ENCODE measurements at regions not wholly inside any gene's neighbourhood (a gene's known extent, or its start where the extent isn't known, plus 50 kb on each side); places are given as distances from the start of the nearest gene placed in this dataset.

- H3K27ac Mint-ChIP-seq: peak overlapping the region; percentile 8
- peaks cover 3% of the 10 kb centered on the region for H3K9me3 Mint-ChIP-seq
- no peaks in the 10 kb centered on the region for H3K36me3 Mint-ChIP-seq
- no peaks in the 10 kb centered on the region for H3K27me3 Mint-ChIP-seq
- H3K4me3 Mint-ChIP-seq: no peak overlapping the region
- peaks cover 5% of the 10 kb centered on the region for H3K4me1 Mint-ChIP-seq
- ATAC-seq: no peak
These were observed 88.4 kb upstream of the CLNK start for GRCh38 chr4:10773010-10773409.

- Mint-ChIP-seq H3K4me1 (no peaks in the 10 kb centered on the region), H3K27me3 (no peaks in the 10 kb centered on the region), H3K36me3 (peaks cover 9% of the 10 kb centered on the region), H3K4me3 (no peak overlapping the region), H3K9me3 (peaks cover 11% of the 10 kb centered on the region), H3K27ac (no peak overlapping the region)
- no peak for ATAC-seq
These were observed 80.8 kb upstream of the CLNK start for GRCh38 chr4:10765386-10765785.

- H3K36me3 Mint-ChIP-seq: peaks cover 9% of the 10 kb centered on the region
- no peak for ATAC-seq
These were observed 78.0 kb upstream of the CLNK start for GRCh38 chr4:10762561-10762960.

GRCh38 chr4:10761903-10762302 is 77.3 kb upstream of the CLNK start:
- ATAC-seq: no peak

More at GRCh38 chr4:10762561-10762960, 78.0 kb upstream of the CLNK start:
- no peak overlapping the region for H3K4me3 Mint-ChIP-seq
- no peaks in the 10 kb centered on the region for H3K27me3 Mint-ChIP-seq
- peaks cover 11% of the 10 kb centered on the region for H3K9me3 Mint-ChIP-seq
- H3K4me1 Mint-ChIP-seq: no peaks in the 10 kb centered on the region
- H3K27ac Mint-ChIP-seq: no peak overlapping the region

GRCh38 chr4:10760086-10760485 is 75.5 kb upstream of the CLNK start:
- no peak overlapping the region for H3K4me3 Mint-ChIP-seq
- ATAC-seq: no peak
- H3K9me3 Mint-ChIP-seq: peaks cover 9% of the 10 kb centered on the region
- H3K36me3 Mint-ChIP-seq: peaks cover 9% of the 10 kb centered on the region
- H3K27ac Mint-ChIP-seq: no peak overlapping the region
- H3K27me3 Mint-ChIP-seq: no peaks in the 10 kb centered on the region
- H3K4me1 Mint-ChIP-seq: peaks cover 12% of the 10 kb centered on the region

More at GRCh38 chr4:10761903-10762302, 77.3 kb upstream of the CLNK start:
- Mint-ChIP-seq H3K27me3 (no peaks in the 10 kb centered on the region), H3K27ac (no peak overlapping the region), H3K9me3 (peaks cover 11% of the 10 kb centered on the region), H3K4me1 (no peaks in the 10 kb centered on the region), H3K36me3 (peaks cover 9% of the 10 kb centered on the region), H3K4me3 (no peak overlapping the region)

- H3K4me3 Mint-ChIP-seq: no peak overlapping the region
These were observed 74.3 kb upstream of the CLNK start for GRCh38 chr4:10758906-10759305.

GRCh38 chr4:10753856-10754402 is 69.4 kb upstream of the CLNK start:
- H3K36me3 Mint-ChIP-seq: no peaks in the 10 kb centered on the region
- no peak for ATAC-seq

More at GRCh38 chr4:10758906-10759305, 74.3 kb upstream of the CLNK start:
- ATAC-seq: no peak
- H3K4me1 Mint-ChIP-seq: peaks cover 12% of the 10 kb centered on the region
- H3K27me3 Mint-ChIP-seq: no peaks in the 10 kb centered on the region
- peak overlapping the region; percentile 31 for H3K27ac Mint-ChIP-seq
- peaks cover 2% of the 10 kb centered on the region for H3K9me3 Mint-ChIP-seq
- H3K36me3 Mint-ChIP-seq: peaks cover 3% of the 10 kb centered on the region

GRCh38 chr4:10753336-10753735 is 68.8 kb upstream of the CLNK start:
- Mint-ChIP-seq H3K36me3 (no peaks in the 10 kb centered on the region), H3K4me3 (no peak overlapping the region), H3K9me3 (no peaks in the 10 kb centered on the region), H3K27me3 (no peaks in the 10 kb centered on the region), H3K27ac (no peak overlapping the region), H3K4me1 (peaks cover 12% of the 10 kb centered on the region)
- no peak for ATAC-seq

More at GRCh38 chr4:10753856-10754402, 69.4 kb upstream of the CLNK start:
- Mint-ChIP-seq H3K4me1 (peaks cover 12% of the 10 kb centered on the region), H3K4me3 (no peak overlapping the region), H3K9me3 (no peaks in the 10 kb centered on the region), H3K27ac (no peak overlapping the region), H3K27me3 (no peaks in the 10 kb centered on the region)

- Mint-ChIP-seq H3K27me3 (no peaks in the 10 kb centered on the region), H3K4me3 (no peak overlapping the region), H3K9me3 (no peaks in the 10 kb centered on the region)
These were observed 66.1 kb upstream of the CLNK start for GRCh38 chr4:10750714-10751113.

GRCh38 chr4:10747186-10747585 is 62.6 kb upstream of the CLNK start:
- Mint-ChIP-seq H3K9me3 (no peaks in the 10 kb centered on the region), H3K27ac (peak overlapping the region; percentile 40), H3K4me1 (peaks cover 6% of the 10 kb centered on the region), H3K27me3 (no peaks in the 10 kb centered on the region), H3K36me3 (no peaks in the 10 kb centered on the region), H3K4me3 (no peak overlapping the region)
- peak; percentile 84 for ATAC-seq

More at GRCh38 chr4:10750714-10751113, 66.1 kb upstream of the CLNK start:
- H3K27ac Mint-ChIP-seq: no peak overlapping the region
- no peaks in the 10 kb centered on the region for H3K36me3 Mint-ChIP-seq
- H3K4me1 Mint-ChIP-seq: peaks cover 12% of the 10 kb centered on the region
- ATAC-seq: no peak

- H3K27ac Mint-ChIP-seq: peak overlapping the region; percentile 40
- no peaks in the 10 kb centered on the region for H3K36me3 Mint-ChIP-seq
- H3K27me3 Mint-ChIP-seq: no peaks in the 10 kb centered on the region
- no peaks in the 10 kb centered on the region for H3K9me3 Mint-ChIP-seq
- H3K4me1 Mint-ChIP-seq: peaks cover 6% of the 10 kb centered on the region
- H3K4me3 Mint-ChIP-seq: no peak overlapping the region
- ATAC-seq: no peak
These were observed 62.0 kb upstream of the CLNK start for GRCh38 chr4:10746371-10747171.

- no peaks in the 10 kb centered on the region for H3K27me3 Mint-ChIP-seq
- H3K4me1 Mint-ChIP-seq: peaks cover 13% of the 10 kb centered on the region
- peak; percentile 81 for ATAC-seq
These were observed 58.8 kb upstream of the CLNK start for GRCh38 chr4:10743357-10743756.

GRCh38 chr4:10741961-10742699 is 57.6 kb upstream of the CLNK start:
- Mint-ChIP-seq H3K27ac (no peak overlapping the region), H3K9me3 (no peaks in the 10 kb centered on the region), H3K4me1 (peaks cover 12% of the 10 kb centered on the region), H3K36me3 (no peaks in the 10 kb centered on the region), H3K27me3 (no peaks in the 10 kb centered on the region), H3K4me3 (no peak overlapping the region)
- ATAC-seq: no peak

More at GRCh38 chr4:10743357-10743756, 58.8 kb upstream of the CLNK start:
- no peaks in the 10 kb centered on the region for H3K36me3 Mint-ChIP-seq
- H3K27ac Mint-ChIP-seq: no peak overlapping the region
- H3K9me3 Mint-ChIP-seq: no peaks in the 10 kb centered on the region
- no peak overlapping the region for H3K4me3 Mint-ChIP-seq

GRCh38 chr4:10740891-10741620 is 56.5 kb upstream of the CLNK start:
- no peak overlapping the region for H3K27ac Mint-ChIP-seq
- H3K27me3 Mint-ChIP-seq: no peaks in the 10 kb centered on the region
- peaks cover 7% of the 10 kb centered on the region for H3K4me1 Mint-ChIP-seq
- no peaks in the 10 kb centered on the region for H3K36me3 Mint-ChIP-seq
- ATAC-seq: no peak
- H3K4me3 Mint-ChIP-seq: no peak overlapping the region
- H3K9me3 Mint-ChIP-seq: no peaks in the 10 kb centered on the region

- Mint-ChIP-seq H3K4me1 (peaks cover 8% of the 10 kb centered on the region), H3K27ac (no peak overlapping the region), H3K27me3 (no peaks in the 10 kb centered on the region), H3K9me3 (no peaks in the 10 kb centered on the region), H3K36me3 (no peaks in the 10 kb centered on the region), H3K4me3 (no peak overlapping the region)
- no peak for ATAC-seq
These were observed 55.7 kb upstream of the CLNK start for GRCh38 chr4:10740251-10740650.

Data from stimulated activated memory B cell treated with anti-CD40 and anti-IgM and Interleukin-4, amounts not matched to agents 10 μg/mL and 1 μg/mL and 100 μg/mL, for 72 hours (primary cell).